Gastrocnemius medialis (tissue), 4 donors: ENCODE measurements at regions not wholly inside any gene's neighbourhood (a gene's known extent, or its start where the extent isn't known, plus 50 kb on each side); places are given as distances from the start of the nearest gene placed in this dataset.

ENCODE experiments used
- ATAC-seq, 2 donors: fragments of 150-250 bp; one replicate each; pipeline ENCODE4 v1.9.1; 2016
- DNase-seq, 2 donors: peaks; one replicate each; pipeline ENCODE4 v3.0.0-alpha.2; 2019
- H3K27ac ChIP-seq, 4 donors: fragments of 200-600 bp; sonication (generic); 1 replicate in 1 of 4; 2 replicates in 3 of 4; pipeline ENCODE4 v1.5.1; 2016 to 2018; ENCODE audit warnings: mild to moderate bottlenecking in 2 of 4, moderate library complexity in 1 of 4
- H3K27me3 ChIP-seq, 3 donors: fragments of 200-600 bp; sonication (generic) in 2 of 3; 1 replicate in 1 of 3; 2 replicates in 2 of 3; pipeline versions ENCODE4 v1.5.1 to v1.6.0; 2016 to 2019; ENCODE audit warnings: mild to moderate bottlenecking in 1 of 3, moderate library complexity in 1 of 3
- H3K36me3 ChIP-seq, 2 donors: fragments of 200-600 bp; sonication (generic) in 1 of 2; one replicate each; pipeline ENCODE4 v1.5.1; 2017 to 2018
- H3K4me1 ChIP-seq, 2 donors: fragments of 200-600 bp; sonication (generic) in 1 of 2; one replicate each; pipeline ENCODE4 v1.5.1; 2016 to 2017; ENCODE audit warnings: mild to moderate bottlenecking in 2 of 2
- H3K4me3 ChIP-seq, 4 donors: fragments of 200-600 bp; sonication (generic) in 3 of 4; 1 replicate in 1 of 4; 2 replicates in 3 of 4; pipeline ENCODE4 v1.5.1; 2016 to 2019; ENCODE audit warnings: mild to moderate bottlenecking in 2 of 4
- H3K9me3 ChIP-seq, 3 donors: fragments of 200-600 bp; sonication (generic) in 2 of 3; 1 replicate in 1 of 3; 2 replicates in 2 of 3; pipeline ENCODE4 v1.5.1; 2016 to 2019
- CTCF ChIP-seq, 5 experiments: fragments of 450-650 bp in 3 of 5; fragments of 200-600 bp in 2 of 5; sonication (generic) in 2 of 5; IDR thresholded peaks in 4 of 5; conservative IDR thresholded peaks in 1 of 5; 1 replicate in 4 of 5; 2 replicates in 1 of 5; pipeline ENCODE4 v1.5.1; 2016 to 2019; ENCODE audit warnings: antibody characterized with exemption in 5 of 5, mild to moderate bottlenecking in 3 of 5, moderate library complexity in 3 of 5
- POLR2A ChIP-seq, 2 donors: fragments of 450-650 bp; IDR thresholded peaks; one replicate each; pipeline ENCODE4 v1.6.1; 2017; ENCODE audit warnings: antibody characterized with exemption in 2 of 2, mild to moderate bottlenecking in 2 of 2, moderate library complexity in 2 of 2
- in situ Hi-C, 4 donors: fragments of 200-750 bp; cut with MboI; loops; one replicate each; pipeline versions ENCODE4 v1.15.0 to v1.8.0; 2017; ENCODE audit warnings: low sequenced_read_pairs in 4 of 4
- intact Hi-C: fragments of 100-400 bp; cut with DNase I; formaldehyde crosslinking; loops from one replicate; pipeline ENCODE4 v1.15.1; 2023; ENCODE audit warnings: low total_unique reads

- Histone ChIP-seq H3K27ac (no peak overlapping the region), H3K27me3 (no peaks in the 10 kb centered on the region), H3K4me1 (peaks cover 0 to 5% of the 10 kb centered on the region in 2 donors), H3K9me3 (no peaks in the 10 kb centered on the region), H3K4me3 (no peak overlapping the region), H3K36me3 (no peaks in the 10 kb centered on the region)
- in situ Hi-C loops (no loop called here), intact Hi-C loops (no loop called here)
- no peak for DNase-seq
- ATAC-seq, result no peak
- TF ChIP-seq CTCF (IDR thresholded peaks at IDR 0.05 in 4 of 5, conservative IDR thresholded peaks at IDR 0.05 in 1 of 5), result no peak
- TF ChIP-seq POLR2A (IDR thresholded peaks at IDR 0.05), result no peak
Observed at GRCh38 chr16:26197707-26198106, 505.9 kb downstream of the HS3ST4 start.

- Histone ChIP-seq H3K4me3 (no peak overlapping the region), H3K27me3 (no peaks in the 10 kb centered on the region), H3K36me3 (no peaks in the 10 kb centered on the region), H3K4me1 (peaks cover 0 to 5% of the 10 kb centered on the region in 2 donors), H3K27ac (no peak overlapping the region), H3K9me3 (no peaks in the 10 kb centered on the region)
- in situ Hi-C loops, result no loop called here
- DNase-seq (no peak), ATAC-seq (no peak)
- TF ChIP-seq CTCF (IDR thresholded peaks at IDR 0.05 in 4 of 5, conservative IDR thresholded peaks at IDR 0.05 in 1 of 5), result no peak
- no peak for TF ChIP-seq POLR2A (IDR thresholded peaks at IDR 0.05)
- intact Hi-C loops, result no loop called here
Observed at GRCh38 chr16:26198221-26198620, 506.5 kb downstream of the HS3ST4 start.

GRCh38 chr16:26204138-26204537, 512.4 kb downstream of the HS3ST4 start:
- ATAC-seq, result no peak
- Histone ChIP-seq H3K27me3 (no peaks in the 10 kb centered on the region), H3K27ac (no peak overlapping the region), H3K4me3 (no peak overlapping the region), H3K4me1 (no peaks in the 10 kb centered on the region), H3K36me3 (no peaks in the 10 kb centered on the region), H3K9me3 (no peaks in the 10 kb centered on the region)
- intact Hi-C loops, result no loop called here
- in situ Hi-C loops, result no loop called here
- TF ChIP-seq POLR2A (IDR thresholded peaks at IDR 0.05) (no peak), CTCF (IDR thresholded peaks at IDR 0.05 in 4 of 5, conservative IDR thresholded peaks at IDR 0.05 in 1 of 5) (no peak)
- no peak for DNase-seq

GRCh38 chr16:26211542-26211941, 519.8 kb downstream of the HS3ST4 start:
- DNase-seq, result no peak
- ATAC-seq, result no peak

More at GRCh38 chr16:26211542-26211941, 519.8 kb downstream of the HS3ST4 start:
- intact Hi-C loops (no loop called here), in situ Hi-C loops (no loop called here)
- no peak for TF ChIP-seq CTCF (IDR thresholded peaks at IDR 0.05 in 4 of 5, conservative IDR thresholded peaks at IDR 0.05 in 1 of 5)
- no peak for TF ChIP-seq POLR2A (IDR thresholded peaks at IDR 0.05)
- Histone ChIP-seq H3K27ac (no peak overlapping the region), H3K4me1 (no peaks in the 10 kb centered on the region), H3K9me3 (no peaks in the 10 kb centered on the region), H3K36me3 (no peaks in the 10 kb centered on the region), H3K27me3 (no peaks in the 10 kb centered on the region), H3K4me3 (no peak overlapping the region)
